ENCODE measurements at regions not wholly inside any gene's neighbourhood (a gene's known extent, or its start where the extent isn't known, plus 50 kb on each side); places are given as distances from the start of the nearest gene placed in this dataset.
"Not testable (repeated sequence)": the region's sequence is repeated elsewhere in the genome, so short reads cannot be mapped to it uniquely, and the experiment has no call there.

DNA sequence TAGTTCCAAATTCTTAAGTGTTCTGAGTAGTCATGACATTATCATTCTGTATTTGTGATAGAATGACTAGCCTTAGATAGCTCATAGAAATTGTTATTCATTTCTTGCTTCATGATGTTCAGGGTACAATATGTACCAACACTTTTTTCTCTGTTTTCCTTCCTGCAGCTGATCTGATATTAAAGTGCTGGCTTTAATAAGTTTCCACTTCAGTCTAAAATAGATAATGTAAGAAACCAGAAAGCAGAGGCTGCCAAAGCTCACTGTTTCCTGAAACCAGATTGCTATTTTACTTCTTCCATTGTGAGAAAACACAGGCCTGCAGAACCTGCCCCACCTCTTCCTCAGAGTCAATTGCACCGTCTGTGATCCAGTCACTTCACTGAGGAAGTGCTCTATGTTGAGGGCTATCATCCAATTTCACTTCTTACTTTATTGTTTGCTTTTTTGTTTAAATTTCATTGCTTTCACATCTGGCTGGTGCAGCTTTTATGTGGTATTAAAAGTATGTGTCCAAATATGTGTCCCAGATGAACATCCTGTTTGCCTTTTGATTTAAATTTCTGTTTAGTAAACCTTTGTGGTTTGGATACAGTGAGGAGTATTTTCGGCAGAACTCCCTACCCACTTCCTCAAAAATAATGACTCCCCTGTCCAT lies 652.1 kb downstream of the ANKRD50 start:
- 20 to 43% (median 33%) methylated on average over 2 of the region's 2 CpGs for WGBS, 3 donors
- no peaks in the 10 kb centered on the region for H3K4me1 ChIP-seq (ENCODE audit: control insufficient read depth in 3 of 3, insufficient read depth in 2 of 3, low read depth in 1 of 3, low read length in 2 of 3)
- FAIRE-seq (no peak), DNase-seq (peak in 1 of 2 donors; percentile 5)
- H3K27me3 ChIP-seq (ENCODE audit: control insufficient read depth in 3 of 3, insufficient read depth in 3 of 3, low read length in 3 of 3), result no peaks in the 10 kb centered on the region
- H3K27ac ChIP-seq (ENCODE audit: low read depth in 1 of 3, low read length in 2 of 3), result peak overlapping the region in 1 of 3 donors; percentile 82
- H3K4me3 ChIP-seq (ENCODE audit: low read depth in 1 of 3, low read length in 3 of 3), result no peak overlapping the region
- H3K9me3 ChIP-seq (ENCODE audit: control insufficient read depth in 2 of 2, insufficient read depth in 1 of 2, low read depth in 1 of 2, low read length in 1 of 2), result no peaks in the 10 kb centered on the region
- H3K36me3 ChIP-seq (ENCODE audit: control insufficient read depth in 3 of 3, insufficient read depth in 2 of 3, low read depth in 1 of 3, low read length in 3 of 3), result no peaks in the 10 kb centered on the region

DNA sequence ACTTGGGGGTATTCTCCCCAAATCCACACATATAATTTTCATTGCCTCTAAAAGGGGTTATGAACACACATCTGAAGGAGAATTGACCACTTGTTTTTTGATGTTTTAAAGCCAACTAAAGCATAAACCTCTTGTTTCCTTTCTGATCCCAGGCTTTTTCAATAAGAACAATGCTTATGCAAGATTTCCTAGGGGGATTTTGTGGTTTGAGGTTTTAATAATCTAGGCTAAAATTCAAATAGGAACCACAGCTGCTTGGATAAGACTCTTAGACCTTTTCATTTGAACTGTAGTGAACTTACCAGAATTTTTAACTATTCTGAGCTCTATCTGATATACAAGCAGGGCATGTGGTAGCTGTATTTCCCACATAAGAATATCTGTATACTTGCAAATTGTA lies 651.1 kb downstream of the ANKRD50 start:
- no peak for FAIRE-seq
- no peaks in the 10 kb centered on the region for H3K27me3 ChIP-seq (ENCODE audit: control insufficient read depth in 3 of 3, insufficient read depth in 3 of 3, low read length in 3 of 3)
- H3K27ac ChIP-seq (ENCODE audit: low read depth in 1 of 3, low read length in 2 of 3), result no peak overlapping the region
- no peak overlapping the region for H3K4me3 ChIP-seq (ENCODE audit: low read depth in 1 of 3, low read length in 3 of 3)
- DNase-seq, result no peak
- no peaks in the 10 kb centered on the region for H3K9me3 ChIP-seq (ENCODE audit: control insufficient read depth in 2 of 2, insufficient read depth in 1 of 2, low read depth in 1 of 2, low read length in 1 of 2)
- no peaks in the 10 kb centered on the region for H3K4me1 ChIP-seq (ENCODE audit: control insufficient read depth in 3 of 3, insufficient read depth in 2 of 3, low read depth in 1 of 3, low read length in 2 of 3)
- no peaks in the 10 kb centered on the region for H3K36me3 ChIP-seq (ENCODE audit: control insufficient read depth in 3 of 3, insufficient read depth in 2 of 3, low read depth in 1 of 3, low read length in 3 of 3)

DNA sequence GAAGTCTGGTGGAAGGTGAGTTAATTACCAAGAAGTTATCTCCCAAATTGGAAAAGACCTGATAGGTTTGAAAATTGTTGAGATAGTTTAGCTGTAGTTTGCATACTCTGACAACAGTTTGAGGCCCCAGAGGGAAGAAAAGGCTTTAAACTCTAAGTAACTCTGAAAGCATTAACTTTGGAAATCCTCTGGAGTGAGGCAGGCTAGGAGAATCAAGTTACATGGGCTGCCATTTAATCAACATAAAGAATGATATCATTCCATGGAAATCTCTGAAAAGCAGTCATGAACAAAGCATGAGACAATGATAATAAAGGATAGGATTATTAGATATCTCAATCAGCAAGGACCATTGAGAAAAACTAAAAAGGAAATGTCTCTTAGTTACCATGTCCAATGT lies 647.1 kb downstream of the ANKRD50 start:
- H3K4me1 ChIP-seq (ENCODE audit: control insufficient read depth in 3 of 3, insufficient read depth in 2 of 3, low read depth in 1 of 3, low read length in 2 of 3), result no peaks in the 10 kb centered on the region
- FAIRE-seq (no peak), DNase-seq (no peak)
- H3K9me3 ChIP-seq (ENCODE audit: control insufficient read depth in 2 of 2, insufficient read depth in 1 of 2, low read depth in 1 of 2, low read length in 1 of 2), result peaks cover 0 to 9% of the 10 kb centered on the region in 2 donors
- no peaks in the 10 kb centered on the region for H3K27me3 ChIP-seq (ENCODE audit: control insufficient read depth in 3 of 3, insufficient read depth in 3 of 3, low read length in 3 of 3)
- no peak overlapping the region for H3K4me3 ChIP-seq (ENCODE audit: low read depth in 1 of 3, low read length in 3 of 3)
- H3K36me3 ChIP-seq (ENCODE audit: control insufficient read depth in 3 of 3, insufficient read depth in 2 of 3, low read depth in 1 of 3, low read length in 3 of 3), result no peaks in the 10 kb centered on the region
- H3K27ac ChIP-seq (ENCODE audit: low read depth in 1 of 3, low read length in 2 of 3), result no peak overlapping the region

DNA sequence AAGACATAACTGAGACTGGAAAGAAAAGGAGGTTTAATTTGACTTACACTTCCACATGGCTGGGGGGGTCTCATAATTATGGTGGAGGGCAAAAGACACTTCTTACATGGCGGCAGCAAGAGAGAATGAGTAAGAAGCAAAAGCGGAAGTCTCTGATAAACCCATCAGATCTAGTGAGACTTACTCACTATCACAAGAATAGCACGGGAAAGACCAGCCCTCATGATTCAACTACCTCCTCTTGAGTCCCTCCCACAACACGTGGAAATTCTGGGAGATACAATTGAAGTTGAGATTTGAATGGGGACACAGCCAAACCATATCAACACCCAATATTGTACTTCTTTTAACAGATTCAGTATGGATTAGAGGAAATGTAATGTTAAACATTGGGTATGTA lies 646.6 kb downstream of the ANKRD50 start:
- peaks cover 0 to 9% of the 10 kb centered on the region in 2 donors for H3K9me3 ChIP-seq (ENCODE audit: control insufficient read depth in 2 of 2, insufficient read depth in 1 of 2, low read depth in 1 of 2, low read length in 1 of 2)
- no peaks in the 10 kb centered on the region for H3K4me1 ChIP-seq (ENCODE audit: control insufficient read depth in 3 of 3, insufficient read depth in 2 of 3, low read depth in 1 of 3, low read length in 2 of 3)
- DNase-seq, result no peak
- no peaks in the 10 kb centered on the region for H3K27me3 ChIP-seq (ENCODE audit: control insufficient read depth in 3 of 3, insufficient read depth in 3 of 3, low read length in 3 of 3)
- no peak overlapping the region for H3K27ac ChIP-seq (ENCODE audit: low read depth in 1 of 3, low read length in 2 of 3)
- no peaks in the 10 kb centered on the region for H3K36me3 ChIP-seq (ENCODE audit: control insufficient read depth in 3 of 3, insufficient read depth in 2 of 3, low read depth in 1 of 3, low read length in 3 of 3)
- FAIRE-seq, result no peak
- 84 to 88% (median 86%) methylated on average over 4 of the region's 4 CpGs for WGBS, 3 donors
- H3K4me3 ChIP-seq (ENCODE audit: low read depth in 1 of 3, low read length in 3 of 3), result no peak overlapping the region

DNA sequence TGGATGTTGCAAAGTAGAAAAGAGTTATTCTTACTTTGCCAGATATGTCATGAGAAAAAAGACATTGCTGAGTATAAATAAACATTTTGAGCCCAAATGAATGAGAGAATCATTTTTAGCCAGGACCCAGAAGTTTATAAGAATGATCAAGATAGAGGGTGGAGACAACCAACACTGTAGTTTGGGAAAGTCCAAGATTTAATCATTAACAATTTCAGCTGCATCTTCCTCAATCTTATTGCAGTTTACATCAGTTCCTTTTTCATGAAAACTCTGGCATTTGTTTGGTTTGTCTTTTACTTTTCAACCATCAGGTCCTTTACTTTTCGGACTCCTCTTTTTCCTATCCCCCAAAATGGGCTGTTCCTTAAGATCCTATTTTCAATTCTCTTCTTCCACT lies 645.9 kb downstream of the ANKRD50 start:
- WGBS, 3 donors, result 87 to 91% (median 90%) methylated on average over 1 of the region's 1 CpG
- no peak for FAIRE-seq
- Histone ChIP-seq H3K36me3 (ENCODE audit: control insufficient read depth in 3 of 3, insufficient read depth in 2 of 3, low read depth in 1 of 3, low read length in 3 of 3) (no peaks in the 10 kb centered on the region), H3K9me3 (ENCODE audit: control insufficient read depth in 2 of 2, insufficient read depth in 1 of 2, low read depth in 1 of 2, low read length in 1 of 2) (peaks cover 0 to 9% of the 10 kb centered on the region in 2 donors), H3K27ac (ENCODE audit: low read depth in 1 of 3, low read length in 2 of 3) (no peak overlapping the region), H3K4me3 (ENCODE audit: low read depth in 1 of 3, low read length in 3 of 3) (no peak overlapping the region), H3K4me1 (ENCODE audit: control insufficient read depth in 3 of 3, insufficient read depth in 2 of 3, low read depth in 1 of 3, low read length in 2 of 3) (no peaks in the 10 kb centered on the region), H3K27me3 (ENCODE audit: control insufficient read depth in 3 of 3, insufficient read depth in 3 of 3, low read length in 3 of 3) (no peaks in the 10 kb centered on the region)
- no peak for DNase-seq

DNA sequence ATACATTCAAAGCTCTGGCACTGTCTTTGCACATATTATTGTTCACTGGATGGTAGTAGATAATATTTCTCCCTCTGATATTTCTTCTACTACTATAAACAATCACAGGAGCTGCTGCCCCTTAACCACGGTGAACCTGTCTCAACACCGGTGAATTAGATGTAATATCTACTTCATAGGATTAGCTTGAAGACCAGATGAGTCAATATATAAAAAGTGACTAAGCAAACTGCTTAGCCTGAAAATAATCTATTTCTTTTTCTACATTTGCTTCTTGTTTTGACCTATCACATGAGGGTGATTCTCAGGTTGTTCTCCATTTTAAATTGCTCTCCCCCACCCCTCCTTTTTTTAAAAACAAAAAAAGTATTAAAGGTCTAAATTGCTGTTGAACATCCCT lies 645.5 kb downstream of the ANKRD50 start:
- Histone ChIP-seq H3K4me1 (ENCODE audit: control insufficient read depth in 3 of 3, insufficient read depth in 2 of 3, low read depth in 1 of 3, low read length in 2 of 3) (no peaks in the 10 kb centered on the region), H3K27me3 (ENCODE audit: control insufficient read depth in 3 of 3, insufficient read depth in 3 of 3, low read length in 3 of 3) (no peaks in the 10 kb centered on the region), H3K36me3 (ENCODE audit: control insufficient read depth in 3 of 3, insufficient read depth in 2 of 3, low read depth in 1 of 3, low read length in 3 of 3) (no peaks in the 10 kb centered on the region), H3K27ac (ENCODE audit: low read depth in 1 of 3, low read length in 2 of 3) (no peak overlapping the region), H3K4me3 (ENCODE audit: low read depth in 1 of 3, low read length in 3 of 3) (no peak overlapping the region), H3K9me3 (ENCODE audit: control insufficient read depth in 2 of 2, insufficient read depth in 1 of 2, low read depth in 1 of 2, low read length in 1 of 2) (peaks cover 0 to 11% of the 10 kb centered on the region in 2 donors)
- WGBS, 3 donors, result 86 to 94% (median 93%) methylated on average over 2 of the region's 2 CpGs
- no peak for FAIRE-seq
- no peak for DNase-seq

DNA sequence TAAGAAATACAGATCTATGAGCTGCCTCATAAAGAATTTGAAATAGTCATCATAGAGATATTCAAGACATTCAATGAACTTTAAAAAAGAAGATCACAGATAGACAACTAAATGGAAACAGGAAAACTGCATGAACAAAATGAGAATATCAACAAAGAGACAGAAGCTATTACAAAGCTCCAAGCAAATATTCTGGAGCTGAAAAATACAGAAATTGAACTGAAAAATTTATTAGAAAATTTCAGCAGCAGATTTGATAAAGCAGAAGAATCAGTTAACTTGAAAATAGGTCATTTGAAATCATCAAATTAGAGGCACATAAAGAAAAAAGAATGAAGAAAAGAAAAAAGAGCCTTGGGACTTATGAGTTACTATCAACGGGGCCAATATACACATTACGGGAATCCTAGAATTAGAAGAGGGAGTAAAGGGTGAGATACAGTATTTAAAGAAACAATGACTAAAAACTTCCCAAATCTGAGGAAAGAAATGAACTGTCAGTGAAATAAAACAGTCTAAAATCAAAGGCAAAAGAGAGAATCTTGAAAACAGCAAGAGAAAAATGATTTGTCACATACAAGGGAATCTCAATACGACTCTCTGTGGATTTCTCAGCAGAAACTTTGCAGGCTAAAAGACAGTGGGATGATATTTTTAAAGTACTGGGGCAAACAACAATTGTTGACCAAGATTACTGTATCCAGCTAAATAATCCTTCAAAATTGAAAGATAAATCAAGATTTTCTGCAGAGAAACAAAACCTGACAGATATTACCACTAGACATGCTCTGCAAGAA lies 641.6 kb downstream of the ANKRD50 start:
- FAIRE-seq, result no peak
- H3K9me3 ChIP-seq (ENCODE audit: control insufficient read depth in 2 of 2, insufficient read depth in 1 of 2, low read depth in 1 of 2, low read length in 1 of 2), result peaks cover 0 to 25% of the 10 kb centered on the region in 2 donors
- H3K36me3 ChIP-seq (ENCODE audit: control insufficient read depth in 3 of 3, insufficient read depth in 2 of 3, low read depth in 1 of 3, low read length in 3 of 3), result no peaks in the 10 kb centered on the region
- no peaks in the 10 kb centered on the region for H3K4me1 ChIP-seq (ENCODE audit: control insufficient read depth in 3 of 3, insufficient read depth in 2 of 3, low read depth in 1 of 3, low read length in 2 of 3)
- WGBS, 3 donors, result 72 to 90% (median 80%) methylated on average over 3 of the region's 3 CpGs
- H3K27ac ChIP-seq (ENCODE audit: low read depth in 1 of 3, low read length in 2 of 3), result no peak overlapping the region
- no peak for DNase-seq
- H3K27me3 ChIP-seq (ENCODE audit: control insufficient read depth in 3 of 3, insufficient read depth in 3 of 3, low read length in 3 of 3), result no peaks in the 10 kb centered on the region
- H3K4me3 ChIP-seq (ENCODE audit: low read depth in 1 of 3, low read length in 3 of 3), result no peak overlapping the region

DNA sequence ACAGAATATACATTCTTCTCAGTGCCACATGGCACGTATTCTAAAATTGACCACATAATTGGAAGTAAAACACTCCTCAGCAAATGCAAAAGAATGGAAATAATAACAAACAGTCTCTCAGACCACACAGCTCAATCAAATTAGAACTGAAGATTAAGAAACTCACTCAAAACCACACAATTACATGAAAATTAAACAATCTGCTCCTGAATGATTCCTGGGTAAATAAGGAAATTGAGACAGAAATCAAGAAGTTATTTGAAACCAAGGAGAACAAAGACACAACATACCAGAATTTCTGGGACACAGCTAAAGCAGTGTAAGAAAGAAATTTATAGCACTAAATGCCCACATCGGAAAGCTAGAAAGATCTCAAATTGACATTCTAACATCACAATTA lies 637.3 kb downstream of the ANKRD50 start:
- H3K4me1 ChIP-seq (ENCODE audit: control insufficient read depth in 3 of 3, insufficient read depth in 2 of 3, low read depth in 1 of 3, low read length in 2 of 3); H3K27me3 ChIP-seq (ENCODE audit: control insufficient read depth in 3 of 3, insufficient read depth in 3 of 3, low read length in 3 of 3); DNase-seq; H3K27ac ChIP-seq (ENCODE audit: low read depth in 1 of 3, low read length in 2 of 3); FAIRE-seq; H3K4me3 ChIP-seq (ENCODE audit: low read depth in 1 of 3, low read length in 3 of 3); H3K36me3 ChIP-seq (ENCODE audit: control insufficient read depth in 3 of 3, insufficient read depth in 2 of 3, low read depth in 1 of 3, low read length in 3 of 3): not testable (repeated sequence)
- H3K9me3 ChIP-seq (ENCODE audit: control insufficient read depth in 2 of 2, insufficient read depth in 1 of 2, low read depth in 1 of 2, low read length in 1 of 2), result peaks cover 0 to 17% of the 10 kb centered on the region in 2 donors
- WGBS, 3 donors, result 63 to 85% (median 74%) methylated on average over 2 of the region's 2 CpGs

Measured in small intestine (tissue), 7 donors.